GM12878 (cell line): ENCODE measurements at regions not wholly inside any gene's neighbourhood (a gene's known extent, or its start where the extent isn't known, plus 50 kb on each side); places are given as distances from the start of the nearest gene placed in this dataset.

ENCODE experiments used
- ATAC-seq: fragments of 200-7000 bp; cut with Tn5 transposase; 3 replicates; pipeline ENCODE4 v1.9.1; 2020; ENCODE audit warnings: mild to moderate bottlenecking, moderate library complexity
- BruUV-seq: library from RNA; stranded (reverse); fragments of 400-500 nt; replicated peaks from 2 replicates; lab custom pipeline; 2021; lab: Mats Ljungman, UMichigan
- CTCF ChIA-PET: fragments of 300-600 bp; sonication (Branson Sonifier 250); formaldehyde crosslinking; extraction: SDS; loops from one replicate; lab custom pipeline; 2021; ENCODE audit warnings: inconsistent platforms; lab: Yijun Ruan, JAX
- POLR2A ChIA-PET: fragments of 350-600 bp; formaldehyde crosslinking; extraction: SDS; loops from one replicate; lab custom pipeline; 2021; ENCODE audit warnings: inconsistent platforms; lab: Charles Lee
- RAD21 ChIA-PET: fragments of 300-600 bp; sonication (Branson Sonifier 250); formaldehyde crosslinking; loops from one replicate; lab custom pipeline; 2023; ENCODE audit warnings: antibody characterized with exemption; ENCODE audit not compliant: unreplicated experiment; lab: Charles Lee
- SMC1A ChIA-PET: fragments of 300-600 bp; sonication (Branson Sonifier 250); formaldehyde crosslinking; loops from one replicate; lab custom pipeline; 2023; ENCODE audit not compliant: unreplicated experiment, uncharacterized antibody; lab: Charles Lee
- DNase-seq: peaks from one replicate; pipeline ENCODE4 v3.0.0-alpha.2; 2011; ENCODE audit warnings: low read depth, low spot score
- FAIRE-seq: peaks from 3 replicates; lab custom pipeline; 2011; peaks lifted over from hg19 to GRCh38; lab: Jason Lieb, UNC
- H2AFZ ChIP-seq: 2 replicates; pipeline ENCODE4 v1.6.0; 2011; ENCODE audit warnings: low read depth, low read length, control low read depth; ENCODE audit not compliant: control insufficient read depth
- H3K27ac ChIP-seq: 2 replicates; pipeline ENCODE4 v1.5.1; 2011; ENCODE audit warnings: control low read depth; ENCODE audit not compliant: control insufficient read depth, insufficient read depth
- H3K27me3 ChIP-seq, 2 experiments: replicated peaks in 1 of 2; 2 replicates each; pipeline versions ENCODE4 v1.6.0 to v1.6.1; 2011; ENCODE audit warnings: low read length in 1 of 2; ENCODE audit not compliant: control insufficient read depth in 2 of 2, insufficient read depth in 2 of 2
- H3K36me3 ChIP-seq, 2 experiments: 2 replicates each; pipeline ENCODE4 v1.5.1; 2011; ENCODE audit warnings: low read length in 1 of 2; ENCODE audit not compliant: control insufficient read depth in 2 of 2, insufficient read depth in 2 of 2
- H3K4me1 ChIP-seq: 2 replicates; pipeline ENCODE4 v1.6.1; 2011; ENCODE audit warnings: mild to moderate bottlenecking, low read length, moderate library complexity, mixed read lengths; ENCODE audit not compliant: control insufficient read depth, insufficient read depth
- H3K4me2 ChIP-seq: 2 replicates; pipeline ENCODE4 v1.6.0; 2011; ENCODE audit warnings: control low read depth; ENCODE audit not compliant: control insufficient read depth, insufficient read depth
- H3K4me3 ChIP-seq: fragments of 200-600 bp; sonication (generic); 2 replicates; pipeline ENCODE4 v1.5.1; 2016
- H3K79me2 ChIP-seq: 2 replicates; pipeline ENCODE4 v1.6.0; 2011; ENCODE audit warnings: low read length; ENCODE audit not compliant: control insufficient read depth, insufficient read depth
- H3K9ac ChIP-seq: 2 replicates; pipeline ENCODE4 v1.8.0; 2011; ENCODE audit warnings: low read length, control low read depth, mixed read lengths; ENCODE audit not compliant: control insufficient read depth, insufficient read depth
- H3K9me3 ChIP-seq: replicated peaks from 3 replicates; pipeline ENCODE4 v1.5.1; 2011; ENCODE audit warnings: mild to moderate bottlenecking, low read length; ENCODE audit not compliant: control insufficient read depth, insufficient read depth
- H4K20me1 ChIP-seq: 2 replicates; pipeline ENCODE4 v1.6.0; 2011; ENCODE audit not compliant: control insufficient read depth, insufficient read depth
- CEBPB ChIP-seq, 2 experiments: fragments of 150-350 bp in 1 of 2; IDR thresholded peaks; 2 replicates each; pipeline ENCODE4 v1.6.1; 2012 to 2014; ENCODE audit warnings: low read depth in 2 of 2, low read length in 2 of 2, borderline replicate concordance in 1 of 2, inconsistent platforms in 1 of 2
- E4F1 ChIP-seq: fragments of 450-650 bp; IDR thresholded peaks from 2 replicates; pipeline ENCODE4 v1.6.1; 2018; ENCODE audit warnings: borderline replicate concordance, mild to moderate bottlenecking; ENCODE audit not compliant: partially characterized antibody
- ESRRA ChIP-seq: IDR thresholded peaks from 2 replicates; pipeline ENCODE4 v1.6.1; 2012; ENCODE audit warnings: mild to moderate bottlenecking, low read length, improper control_type of control experiment
- ETV6 ChIP-seq, 2 experiments: fragments of 450-650 bp in 1 of 2; IDR thresholded peaks in 1 of 2; conservative IDR thresholded peaks in 1 of 2; 2 replicates each; pipeline ENCODE4 v1.6.1; 2014; ENCODE audit warnings: antibody characterized with exemption in 1 of 2, borderline replicate concordance in 1 of 2, low read depth in 1 of 2, mild to moderate bottlenecking in 1 of 2, moderate library complexity in 1 of 2
- JUND ChIP-seq: IDR thresholded peaks from 2 replicates; pipeline ENCODE4 v1.6.1; 2012; ENCODE audit warnings: low read depth, mild to moderate bottlenecking, low read length, improper control_type of control experiment, moderate library complexity
- MLLT1 ChIP-seq: fragments of 450-650 bp; IDR thresholded peaks from 2 replicates; pipeline ENCODE4 v1.6.1; 2016; ENCODE audit warnings: mild to moderate bottlenecking
- NFYB ChIP-seq: IDR thresholded peaks from 2 replicates; pipeline ENCODE4 v1.6.1; 2011; ENCODE audit warnings: low read depth, mild to moderate bottlenecking, low read length, improper control_type of control experiment, moderate library complexity; ENCODE audit not compliant: insufficient read depth
- SRF ChIP-seq, 2 experiments: IDR thresholded peaks; 2 replicates each; pipeline ENCODE4 v1.6.1; 2011; ENCODE audit warnings: low read depth in 2 of 2, low read length in 2 of 2, mild to moderate bottlenecking in 1 of 2, moderate library complexity in 1 of 2
- STAT1 ChIP-seq: fragments of 450-650 bp; conservative IDR thresholded peaks from 2 replicates; pipeline ENCODE4 v1.6.1; 2014; ENCODE audit warnings: antibody characterized with exemption, mild to moderate bottlenecking
- TCF12 ChIP-seq: IDR thresholded peaks from 2 replicates; pipeline ENCODE4 v1.6.1; 2011; ENCODE audit warnings: low read depth, mild to moderate bottlenecking, low read length
- TCF3 ChIP-seq: IDR thresholded peaks from 2 replicates; pipeline ENCODE4 v1.6.1; 2012; ENCODE audit warnings: low read depth, mild to moderate bottlenecking, low read length, borderline replicate concordance; ENCODE audit not compliant: insufficient read depth
- ZBTB11 ChIP-seq: fragments of 450-650 bp; formaldehyde crosslinking; IDR thresholded peaks from 2 replicates; pipeline ENCODE4 v1.5.0; 2022; ENCODE audit warnings: mild to moderate bottlenecking, missing genetic modification characterization
- WGBS: methylation state at CpG from one replicate; pipeline ENCODE4 v1.1.6; 2016; ENCODE audit warnings: low lambda C conversion rate; ENCODE audit not compliant: insufficient replicate concordance, insufficient coverage; ENCODE audit errors: missing lambda C conversion rate; 5-methylcytosine and 5-hydroxymethylcytosine counted together
- in situ Hi-C: fragments of 300-500 bp; cut with MboI; formaldehyde crosslinking; loops from 9 replicates; pipeline ENCODE4 v1.14.3; 2018; ENCODE audit warnings: mixed read lengths
- intact Hi-C: fragments of 100-400 bp; cut with micrococcal nuclease; formaldehyde crosslinking; loops from one replicate; pipeline ENCODE4 v1.14.2; 2022; ENCODE audit not compliant: unreplicated experiment

GRCh38 chr9:26205261-26205660 lies 527.0 kb upstream of the TUSC1 start:
- 80% methylated on average over 3 of the region's 3 CpGs for WGBS
- in situ Hi-C loops, result no loop called here
- no TSS peak for BruUV-seq
- TF ChIP-seq MLLT1 (no peak), ESRRA (no peak), E4F1 (no peak), NFYB (no peak), STAT1 (no peak), TCF3 (no peak), TCF12 (no peak), ZBTB11 (CRISPR knock-in tag) (no peak), SRF (IDR thresholded peaks at IDR 0.05; ENCODE audit: low read depth in 2 of 2, low read length in 2 of 2) (no peak), ETV6 (conservative IDR thresholded peaks at IDR 0.05 in 1 of 2, IDR thresholded peaks at IDR 0.05 in 1 of 2; ENCODE audit: borderline replicate concordance in 1 of 2, low read depth in 1 of 2) (no peak), JUND (no peak), CEBPB (IDR thresholded peaks at IDR 0.05; ENCODE audit: borderline replicate concordance in 1 of 2, low read depth in 2 of 2, low read length in 2 of 2) (no peak)

More at GRCh38 chr9:26205261-26205660, 527.0 kb upstream of the TUSC1 start:
- FAIRE-seq (no peak), ATAC-seq (no peak), DNase-seq (no peak)
- Histone ChIP-seq H3K4me1 (no peaks in the 10 kb centered on the region), H3K79me2 (no peaks in the 10 kb centered on the region), H4K20me1 (no peaks in the 10 kb centered on the region), H2AFZ (no peak overlapping the region), H3K9me3 (no peaks in the 10 kb centered on the region), H3K27ac (no peak overlapping the region), H3K36me3 (no peaks in the 10 kb centered on the region), H3K4me3 (no peak overlapping the region), H3K9ac (no peak overlapping the region), H3K4me2 (no peak overlapping the region), H3K27me3 (no peaks in the 10 kb centered on the region)
- POLR2A ChIA-PET, result no interaction called here
- CTCF ChIA-PET, result no interaction called here
- intact Hi-C loops, result no loop called here
- SMC1A ChIA-PET, result no interaction called here
- RAD21 ChIA-PET, result no interaction called here
